Suprapubic skin (tissue), 3 donors: ENCODE measurements at regions not wholly inside any gene's neighbourhood (a gene's known extent, or its start where the extent isn't known, plus 50 kb on each side); places are given as distances from the start of the nearest gene placed in this dataset.

Experiments
- CTCF ChIP-seq, 2 donors: fragments of 200-600 bp in 1 of 2; fragments of 450-650 bp in 1 of 2; sonication (generic) in 1 of 2; IDR thresholded peaks; one replicate each; pipeline ENCODE4 v1.5.1; 2016 to 2019; ENCODE audit warnings: antibody characterized with exemption in 2 of 2, mild to moderate bottlenecking in 1 of 2, moderate library complexity in 1 of 2
- EP300 ChIP-seq: sonication (generic); formaldehyde crosslinking; IDR thresholded peaks from one replicate; pipeline ENCODE4 v1.6.1; 2017; ENCODE audit warnings: antibody characterized with exemption
- POLR2A ChIP-seq, 2 donors: fragments of 450-650 bp; IDR thresholded peaks; one replicate each; pipeline ENCODE4 v1.6.1; 2017; ENCODE audit warnings: antibody characterized with exemption in 2 of 2, mild to moderate bottlenecking in 2 of 2, moderate library complexity in 2 of 2

- no peak for TF ChIP-seq CTCF (IDR thresholded peaks at IDR 0.05)
- TF ChIP-seq POLR2A (IDR thresholded peaks at IDR 0.05), result no peak
- TF ChIP-seq EP300, result no peak
Measured at GRCh38 chr3:124235446-124235845, 243.5 kb upstream of the ROPN1 start.
